Kidney (tissue), 13 donors: ENCODE measurements at regions not wholly inside any gene's neighbourhood (a gene's known extent, or its start where the extent isn't known, plus 50 kb on each side); places are given as distances from the start of the nearest gene placed in this dataset.
A peak's percentile ranks its signal among the peaks of the same experiment; 100 is the strongest.

Source experiments
- DNase-seq, 5 donors: peaks; one replicate each; pipeline ENCODE4 v3.0.0-alpha.2; 2013 to 2020
- FAIRE-seq: peaks from 2 replicates; lab custom pipeline; 2012; peaks lifted over from hg19 to GRCh38; lab: Jason Lieb, UNC
- H3K27ac ChIP-seq, 2 donors: one replicate each; pipeline ENCODE4 v1.7.0; 2013; ENCODE audit warnings: low read depth in 2 of 2, low read length in 2 of 2, inconsistent platforms in 1 of 2
- H3K27me3 ChIP-seq: one replicate; pipeline ENCODE4 v1.7.1; 2013; ENCODE audit warnings: low read length, inconsistent platforms; ENCODE audit not compliant: control insufficient read depth, insufficient read depth
- H3K36me3 ChIP-seq, 3 donors: one replicate each; pipeline versions ENCODE4 v1.7.0 to v1.7.1; 2013; ENCODE audit warnings: low read length in 3 of 3, control low read depth in 1 of 3, inconsistent platforms in 1 of 3; ENCODE audit not compliant: insufficient read depth in 3 of 3, control insufficient read depth in 2 of 3
- H3K4me1 ChIP-seq, 3 donors: one replicate each; pipeline versions ENCODE4 v1.7.0 to v1.7.1; 2013; ENCODE audit warnings: low read length in 3 of 3, inconsistent platforms in 1 of 3, low read depth in 1 of 3; ENCODE audit not compliant: control insufficient read depth in 2 of 3, insufficient read depth in 2 of 3
- H3K4me3 ChIP-seq, 3 donors: one replicate each; pipeline versions ENCODE4 v1.7.0 to v1.8.1; 2013; ENCODE audit warnings: low read length in 3 of 3, control low read depth in 1 of 3, inconsistent platforms in 1 of 3
- H3K9ac ChIP-seq, 3 donors: one replicate each; pipeline versions ENCODE4 v1.7.0 to v1.7.1; 2013; ENCODE audit warnings: low read length in 3 of 3, control low read depth in 1 of 3, inconsistent platforms in 1 of 3
- H3K9me3 ChIP-seq, 3 donors: one replicate each; pipeline versions ENCODE4 v1.7.0 to v1.7.1; 2013; ENCODE audit warnings: low read length in 3 of 3, control low read depth in 1 of 3, inconsistent platforms in 1 of 3; ENCODE audit not compliant: control insufficient read depth in 2 of 3, insufficient read depth in 1 of 3
- CTCF ChIP-seq: IDR thresholded peaks from 3 replicates; pipeline ENCODE4 v1.5.1; 2012; ENCODE audit warnings: mild to moderate bottlenecking, moderate library complexity, borderline replicate concordance; ENCODE audit not compliant: insufficient read depth; ENCODE audit errors: extremely low read depth
- intact Hi-C: fragments of 100-400 bp; cut with DNase I; formaldehyde crosslinking; loops from one replicate; pipeline ENCODE4 v1.11.1; 2022
- donor health status: control.
- donor health status: control.
- donor health status: control.
- donor health status: control.
- donor health status: control.
- donor health status: DM: yes; HTN: yes; CAD: no.
- donor health status: Normal renal cell carcinoma (clear cell type).

DNA sequence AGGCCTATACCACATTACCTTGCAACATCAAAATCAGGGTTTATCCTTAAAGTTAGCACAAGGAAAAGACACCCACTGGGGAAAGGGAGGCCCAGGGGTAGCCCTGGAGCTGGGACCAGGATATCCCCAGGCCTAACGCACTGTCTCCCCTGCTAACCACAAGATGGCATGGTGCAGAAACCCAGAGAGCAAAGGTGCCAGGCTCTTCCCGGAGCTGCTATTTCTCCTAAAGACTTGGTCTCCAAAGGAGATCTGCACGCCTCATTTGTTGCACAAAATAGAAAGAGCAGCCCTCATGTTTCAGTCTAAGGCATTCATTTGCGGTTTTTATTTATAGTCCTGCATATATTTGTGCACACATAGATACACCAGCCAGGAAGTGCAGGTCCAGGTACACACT lies 408.6 kb downstream of the SOX9 start:
- intact Hi-C loops, result no loop called here
- Histone ChIP-seq H3K4me1 (no peaks in the 10 kb centered on the region), H3K4me3 (no peak overlapping the region), H3K36me3 (no peaks in the 10 kb centered on the region), H3K27ac (no peak overlapping the region), H3K9me3 (no peaks in the 10 kb centered on the region), H3K9ac (no peak overlapping the region), H3K27me3 (no peaks in the 10 kb centered on the region)
- DNase-seq (peak in 2 of 5 donors; percentile 39 to 46), FAIRE-seq (no peak)
- no peak for TF ChIP-seq CTCF

- Histone ChIP-seq H3K27me3 (no peaks in the 10 kb centered on the region), H3K9me3 (no peaks in the 10 kb centered on the region), H3K4me3 (no peak overlapping the region), H3K4me1 (no peaks in the 10 kb centered on the region), H3K27ac (no peak overlapping the region), H3K36me3 (no peaks in the 10 kb centered on the region), H3K9ac (no peak overlapping the region)
- FAIRE-seq, result no peak
- no peak for TF ChIP-seq CTCF
- intact Hi-C loops, result loop anchor here (10.0 kb wide), 1 partner anchor 1896 kb away; no protein-coding TSS in a partner anchor
- no peak for DNase-seq
These were observed 409.6 kb downstream of the SOX9 start for GRCh38 chr17:72530454-72530853.

GRCh38 chr17:72531729-72532128 lies 410.9 kb downstream of the SOX9 start:
- Histone ChIP-seq H3K36me3 (no peaks in the 10 kb centered on the region), H3K9me3 (no peaks in the 10 kb centered on the region), H3K9ac (no peak overlapping the region), H3K4me1 (no peaks in the 10 kb centered on the region), H3K4me3 (no peak overlapping the region), H3K27ac (no peak overlapping the region), H3K27me3 (no peaks in the 10 kb centered on the region)
- TF ChIP-seq CTCF, result no peak
- DNase-seq, result no peak
- intact Hi-C loops, result loop anchor here (10.0 kb wide), 1 partner anchor 1897 kb away; no protein-coding TSS in a partner anchor
- no peak for FAIRE-seq

DNA sequence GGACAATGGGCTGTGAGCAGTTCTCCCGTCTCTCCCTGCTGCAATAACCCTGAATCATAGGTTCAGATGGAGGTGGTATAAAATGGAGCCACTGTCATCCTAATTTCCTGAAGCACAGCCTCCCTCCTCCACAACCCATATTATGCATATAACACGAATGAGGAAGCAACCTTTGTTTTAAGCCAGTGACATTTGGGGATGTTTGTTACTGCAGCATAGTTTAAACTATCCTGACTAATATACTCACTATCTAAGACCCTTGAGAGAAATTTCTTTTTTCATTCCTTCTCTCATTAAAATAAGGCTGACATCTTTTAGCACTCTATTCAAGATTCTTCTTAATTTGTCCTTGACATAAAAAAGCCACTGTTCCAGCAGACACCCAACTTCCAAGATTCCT lies 413.4 kb downstream of the SOX9 start:
- no peak for DNase-seq
- FAIRE-seq, result no peak
- no peak overlapping the region for H3K9ac ChIP-seq
- H3K4me1 ChIP-seq, result no peaks in the 10 kb centered on the region
- no peak overlapping the region for H3K27ac ChIP-seq
- H3K27me3 ChIP-seq, result no peaks in the 10 kb centered on the region
- no peak overlapping the region for H3K4me3 ChIP-seq
- no peak for TF ChIP-seq CTCF
- intact Hi-C loops, result loop anchor here (10.0 kb wide), 1 partner anchor 1899 kb away; no protein-coding TSS in a partner anchor
- H3K36me3 ChIP-seq, result no peaks in the 10 kb centered on the region
- H3K9me3 ChIP-seq, result no peaks in the 10 kb centered on the region
